Fibroblast of lung (primary cell): ENCODE measurements at regions not wholly inside any gene's neighbourhood (a gene's known extent, or its start where the extent isn't known, plus 50 kb on each side); places are given as distances from the start of the nearest gene placed in this dataset.

ENCODE experiments used
- DNase-seq, 2 donors: peaks; one replicate each; pipeline versions ENCODE4 v3.0.0 to v3.0.0-alpha.2; 2010; ENCODE audit warnings: low read depth in 2 of 2
- H2AFZ ChIP-seq: 2 replicates; pipeline ENCODE4 v1.5.1; 2012; ENCODE audit warnings: low read length, control low read depth, inconsistent platforms
- H3K27ac ChIP-seq: 2 replicates; pipeline ENCODE4 v1.5.1; 2011; ENCODE audit warnings: low read length, control low read depth; ENCODE audit not compliant: insufficient read depth
- H3K27me3 ChIP-seq: 2 replicates; pipeline ENCODE4 v1.5.1; 2011; ENCODE audit warnings: mild to moderate bottlenecking, low read length; ENCODE audit not compliant: control insufficient read depth, insufficient read depth
- H3K36me3 ChIP-seq: 2 replicates; pipeline ENCODE4 v1.5.1; 2011; ENCODE audit warnings: low read length; ENCODE audit not compliant: control insufficient read depth, insufficient read depth
- H3K4me1 ChIP-seq: 2 replicates; pipeline ENCODE4 v1.5.1; 2011; ENCODE audit warnings: low read length; ENCODE audit not compliant: control insufficient read depth, insufficient read depth; ENCODE audit errors: extremely low read depth
- H3K4me2 ChIP-seq: 2 replicates; pipeline ENCODE4 v1.5.1; 2011; ENCODE audit warnings: low read length, control low read depth; ENCODE audit not compliant: insufficient read depth; ENCODE audit errors: extremely low read depth
- H3K4me3 ChIP-seq, 4 experiments: fragments of 200-600 bp in 1 of 4; sonication (generic) in 1 of 4; replicated peaks in 1 of 4; 2 replicates each; pipeline ENCODE4 v1.5.1; 2011 to 2016; ENCODE audit warnings: low read length in 4 of 4, low read depth in 3 of 4, mild to moderate bottlenecking in 3 of 4, control low read depth in 2 of 4, inconsistent platforms in 1 of 4, mixed read lengths in 1 of 4; ENCODE audit not compliant: insufficient read depth in 1 of 4; ENCODE audit errors: control extremely low read depth in 1 of 4
- H3K79me2 ChIP-seq: 2 replicates; pipeline ENCODE4 v1.5.1; 2012; ENCODE audit warnings: mild to moderate bottlenecking, low read length, inconsistent platforms; ENCODE audit not compliant: control insufficient read depth, insufficient read depth
- H3K9ac ChIP-seq: 2 replicates; pipeline ENCODE4 v1.5.1; 2011; ENCODE audit warnings: mild to moderate bottlenecking, low read length, control low read depth; ENCODE audit not compliant: insufficient read depth
- H3K9me3 ChIP-seq: 2 replicates; pipeline ENCODE4 v1.5.1; 2012; ENCODE audit warnings: low read depth, low read length; ENCODE audit not compliant: control insufficient read depth, insufficient read depth
- H4K20me1 ChIP-seq: 2 replicates; pipeline ENCODE4 v1.5.1; 2011; ENCODE audit warnings: low read length; ENCODE audit not compliant: control insufficient read depth, insufficient read depth; ENCODE audit errors: extremely low read depth
- CTCF ChIP-seq, 2 donors: IDR thresholded peaks in 1 of 2; conservative IDR thresholded peaks in 1 of 2; 1 replicate in 1 of 2; 2 replicates in 1 of 2; pipeline ENCODE4 v1.5.1; 2011 to 2012; ENCODE audit warnings: low read length in 2 of 2, control low read depth in 1 of 2, inconsistent platforms in 1 of 2, low read depth in 1 of 2, mild to moderate bottlenecking in 1 of 2
- EZH2 ChIP-seq: IDR thresholded peaks from 2 replicates; pipeline ENCODE4 v1.5.1; 2012; ENCODE audit warnings: low read length, control low read depth, mild to moderate bottlenecking; ENCODE audit errors: missing control alignments

GRCh38 chrX:138908577-138908976, 197.1 kb upstream of the FGF13 start:
- Histone ChIP-seq H3K4me1 (no peaks in the 10 kb centered on the region), H3K4me3 (no peak overlapping the region), H3K27me3 (no peaks in the 10 kb centered on the region), H2AFZ (no peak overlapping the region), H4K20me1 (no peaks in the 10 kb centered on the region), H3K9ac (no peak overlapping the region), H3K36me3 (no peaks in the 10 kb centered on the region), H3K4me2 (no peak overlapping the region), H3K27ac (no peak overlapping the region), H3K9me3 (no peaks in the 10 kb centered on the region), H3K79me2 (no peaks in the 10 kb centered on the region)
- DNase-seq: no peak
- TF ChIP-seq CTCF (conservative IDR thresholded peaks at IDR 0.05 in 1 of 2, IDR thresholded peaks at IDR 0.05 in 1 of 2; ENCODE audit: low read depth in 1 of 2, low read length in 2 of 2): no peak
- TF ChIP-seq EZH2: no peak

GRCh38 chrX:138897621-138898492, 186.3 kb upstream of the FGF13 start:
- no peak overlapping the region for H2AFZ ChIP-seq
- no peak overlapping the region for H3K27ac ChIP-seq
- no peak overlapping the region for H3K4me2 ChIP-seq
- no peak overlapping the region for H3K4me3 ChIP-seq
- no peaks in the 10 kb centered on the region for H3K9me3 ChIP-seq
- no peaks in the 10 kb centered on the region for H3K36me3 ChIP-seq
- H3K27me3 ChIP-seq: no peaks in the 10 kb centered on the region
- no peaks in the 10 kb centered on the region for H3K4me1 ChIP-seq
- peak in 1 of 2 donors; percentile 68 for DNase-seq
- TF ChIP-seq EZH2 (no peak), CTCF (conservative IDR thresholded peaks at IDR 0.05 in 1 of 2, IDR thresholded peaks at IDR 0.05 in 1 of 2; ENCODE audit: low read depth in 1 of 2, low read length in 2 of 2) (no peak)
- H4K20me1 ChIP-seq: no peaks in the 10 kb centered on the region
- H3K79me2 ChIP-seq: no peaks in the 10 kb centered on the region
- no peak overlapping the region for H3K9ac ChIP-seq

- H3K36me3 ChIP-seq: no peaks in the 10 kb centered on the region
- no peaks in the 10 kb centered on the region for H3K9me3 ChIP-seq
- DNase-seq: peak; percentile 0 to 51
- no peak overlapping the region for H3K9ac ChIP-seq
- no peaks in the 10 kb centered on the region for H4K20me1 ChIP-seq
- H2AFZ ChIP-seq: no peak overlapping the region
- no peaks in the 10 kb centered on the region for H3K79me2 ChIP-seq
- H3K4me2 ChIP-seq: no peak overlapping the region
- H3K4me1 ChIP-seq: no peaks in the 10 kb centered on the region
- no peak overlapping the region for H3K4me3 ChIP-seq
- TF ChIP-seq CTCF (conservative IDR thresholded peaks at IDR 0.05 in 1 of 2, IDR thresholded peaks at IDR 0.05 in 1 of 2; ENCODE audit: low read depth in 1 of 2, low read length in 2 of 2) (no peak), EZH2 (no peak)
- no peaks in the 10 kb centered on the region for H3K27me3 ChIP-seq
- no peak overlapping the region for H3K27ac ChIP-seq
Observed at GRCh38 chrX:138890491-138890890, 179.0 kb upstream of the FGF13 start.
